ENCODE measurements at regions not wholly inside any gene's neighbourhood (a gene's known extent, or its start where the extent isn't known, plus 50 kb on each side); places are given as distances from the start of the nearest gene placed in this dataset.

DNA sequence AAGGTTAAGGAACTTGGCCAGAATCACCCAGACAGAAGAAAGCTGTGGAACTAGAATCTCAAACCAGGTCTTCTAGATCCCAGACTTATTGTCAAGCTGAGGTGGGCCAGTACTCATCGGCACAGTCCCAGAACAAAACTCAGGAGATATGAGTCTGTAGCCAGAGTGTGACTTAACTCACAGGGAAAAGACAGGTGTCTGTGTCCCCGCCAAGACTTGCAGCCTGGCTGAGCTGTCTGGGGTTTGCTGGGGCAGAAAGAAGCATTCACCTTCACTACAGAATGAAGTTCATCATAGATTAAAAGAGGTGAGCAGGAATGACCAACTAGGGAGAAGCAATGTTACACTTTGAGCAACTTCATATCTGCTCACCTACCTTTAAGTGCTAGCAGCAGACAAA, 257.2 kb downstream of the FOXO1 start:
- POLR2A ChIA-PET (ENCODE audit: low non-redundant PET) = no interaction called here
- CTCF ChIA-PET = interaction anchor here (0.5 to 0.6 kb wide), 2 partner anchors 58 to 1207 kb away, joined by 3 read pairs; no protein-coding TSS in a partner anchor
- DNase-seq (ENCODE audit: low spot score) = no peak

DNA sequence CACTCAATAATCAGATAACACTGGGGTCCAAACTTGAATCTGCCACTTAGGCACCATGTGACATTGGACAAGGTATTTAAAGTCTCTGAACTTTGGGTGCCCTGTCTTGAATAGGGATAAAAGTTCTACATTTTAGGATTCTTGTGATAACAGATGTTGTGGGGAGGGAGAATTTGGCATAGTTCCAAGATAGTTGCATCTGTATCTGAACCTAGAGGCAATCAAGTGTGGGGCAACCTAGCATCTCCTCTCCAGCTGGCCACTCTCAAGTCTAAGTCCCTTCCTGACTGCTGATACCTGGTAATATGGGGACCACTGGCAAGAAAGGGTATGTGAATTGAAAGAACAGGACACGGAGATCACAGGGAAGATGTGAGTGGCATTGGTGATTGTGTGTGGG, 256.1 kb downstream of the FOXO1 start:
- TF ChIP-seq, protein P1, sequence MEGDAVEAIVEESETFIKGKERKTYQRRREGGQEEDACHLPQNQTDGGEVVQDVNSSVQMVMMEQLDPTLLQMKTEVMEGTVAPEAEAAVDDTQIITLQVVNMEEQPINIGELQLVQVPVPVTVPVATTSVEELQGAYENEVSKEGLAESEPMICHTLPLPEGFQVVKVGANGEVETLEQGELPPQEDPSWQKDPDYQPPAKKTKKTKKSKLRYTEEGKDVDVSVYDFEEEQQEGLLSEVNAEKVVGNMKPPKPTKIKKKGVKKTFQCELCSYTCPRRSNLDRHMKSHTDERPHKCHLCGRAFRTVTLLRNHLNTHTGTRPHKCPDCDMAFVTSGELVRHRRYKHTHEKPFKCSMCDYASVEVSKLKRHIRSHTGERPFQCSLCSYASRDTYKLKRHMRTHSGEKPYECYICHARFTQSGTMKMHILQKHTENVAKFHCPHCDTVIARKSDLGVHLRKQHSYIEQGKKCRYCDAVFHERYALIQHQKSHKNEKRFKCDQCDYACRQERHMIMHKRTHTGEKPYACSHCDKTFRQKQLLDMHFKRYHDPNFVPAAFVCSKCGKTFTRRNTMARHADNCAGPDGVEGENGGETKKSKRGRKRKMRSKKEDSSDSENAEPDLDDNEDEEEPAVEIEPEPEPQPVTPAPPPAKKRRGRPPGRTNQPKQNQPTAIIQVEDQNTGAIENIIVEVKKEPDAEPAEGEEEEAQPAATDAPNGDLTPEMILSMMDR (conservative IDR thresholded peaks at IDR 0.05; ENCODE audit: low read depth) = no peak
- H3K27ac ChIP-seq = no peak overlapping the region
- POLR2A ChIA-PET (ENCODE audit: low non-redundant PET) = no interaction called here
- CTCF ChIA-PET = interaction anchor here (0.5 to 0.6 kb wide), 2 partner anchors 34 to 216 kb away, joined by 3 to 7 read pairs; no protein-coding TSS in a partner anchor
- DNase-seq (ENCODE audit: low spot score) = no peak

More for the DNA sequence above, 257.2 kb downstream of the FOXO1 start:
- H3K27ac ChIP-seq = no peak overlapping the region
- TF ChIP-seq, protein P1 (conservative IDR thresholded peaks at IDR 0.05; ENCODE audit: low read depth) = no peak

DNA sequence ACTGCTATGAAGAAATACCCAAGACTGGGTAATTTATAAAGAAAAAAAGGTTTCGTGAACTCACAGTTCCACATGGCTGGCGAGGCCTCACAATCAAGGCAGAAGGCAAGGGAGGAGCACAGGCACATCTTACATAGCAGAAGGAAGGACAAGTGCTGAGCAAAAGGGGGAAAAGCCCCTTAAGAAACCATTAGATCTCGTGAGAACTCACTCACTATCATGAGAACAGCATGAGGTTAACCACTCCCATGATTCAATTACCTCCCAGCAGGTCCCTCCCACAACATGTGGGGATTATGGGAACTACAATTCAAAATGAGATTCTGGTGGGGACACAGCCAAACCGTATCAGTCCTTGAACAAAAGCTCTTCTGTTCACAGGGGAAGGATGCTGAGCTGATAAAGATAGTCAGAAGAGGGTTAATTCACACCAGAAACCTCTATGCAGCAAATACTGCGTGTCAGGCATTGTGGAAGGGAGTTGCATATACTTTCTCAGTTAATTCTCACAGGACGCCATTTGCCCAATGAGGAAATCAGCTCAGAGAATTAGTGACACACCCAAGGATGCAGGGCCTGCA, 246.2 kb downstream of the FOXO1 start:
- ChIA-PET POLR2A (ENCODE audit: low non-redundant PET) (no interaction called here), CTCF (interaction anchor here (1.0 kb wide), 1 partner anchor 32 kb away, joined by 4 read pairs; no protein-coding TSS in a partner anchor)
- no peak for DNase-seq (ENCODE audit: low spot score)
- no peak overlapping the region for H3K27ac ChIP-seq
- TF ChIP-seq, protein P1 (conservative IDR thresholded peaks at IDR 0.05; ENCODE audit: low read depth) = no peak

DNA sequence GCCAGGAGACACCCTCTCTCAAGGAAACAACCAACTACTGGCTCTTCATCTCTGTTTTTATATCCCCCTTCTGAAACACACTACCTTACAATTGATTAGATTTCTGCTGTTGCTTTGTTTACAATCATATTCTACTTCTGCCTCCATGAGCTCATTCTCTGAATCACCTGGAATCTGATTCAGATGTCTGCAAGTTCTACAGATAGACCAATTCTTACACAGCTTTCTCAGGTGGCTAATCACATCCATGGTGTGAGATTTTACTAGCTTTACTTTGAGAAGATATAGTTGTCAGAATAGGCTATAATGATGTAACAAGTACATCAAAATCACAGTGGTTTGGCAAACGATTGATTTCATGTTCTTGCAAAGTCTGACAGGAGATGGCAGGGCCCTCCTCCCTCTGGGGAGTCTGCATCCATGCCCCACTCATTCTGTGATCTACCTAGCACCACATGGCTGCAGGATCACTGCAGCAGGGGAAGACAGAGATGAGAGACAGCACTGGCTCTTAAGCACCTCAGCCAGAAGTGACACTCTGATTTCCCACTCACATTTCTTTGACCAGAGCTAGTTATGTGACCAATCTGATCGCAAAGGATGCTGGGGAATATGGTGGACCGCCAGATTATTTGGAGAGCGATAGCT, 243.7 kb downstream of the FOXO1 start:
- POLR2A ChIA-PET (ENCODE audit: low non-redundant PET) = no interaction called here
- no peak overlapping the region for H3K27ac ChIP-seq
- TF ChIP-seq, protein P1 (conservative IDR thresholded peaks at IDR 0.05; ENCODE audit: low read depth) = no peak
- CTCF ChIA-PET = interaction anchor here (1.2 kb wide), 1 partner anchor 15 kb away, joined by 5 read pairs; no protein-coding TSS in a partner anchor
- no peak for DNase-seq (ENCODE audit: low spot score)

DNA sequence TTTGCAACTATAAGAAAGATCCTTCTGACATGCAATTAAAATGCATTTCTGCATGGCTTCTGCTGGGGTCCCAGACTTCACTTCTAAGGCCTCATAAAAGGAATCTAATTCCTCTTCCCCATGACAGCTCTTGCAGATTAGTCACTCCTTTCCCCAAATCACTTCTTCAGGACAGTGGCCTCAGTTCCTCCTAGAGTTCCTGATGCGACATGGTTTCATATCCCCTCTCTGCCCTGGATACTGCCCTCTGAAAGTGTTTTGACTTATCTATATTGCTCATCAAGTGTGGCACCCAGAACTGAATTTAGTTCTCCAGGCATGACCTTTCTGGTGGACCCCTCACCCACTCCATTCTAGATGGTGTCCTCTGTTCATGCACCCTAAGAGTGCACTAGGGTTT, 238.1 kb downstream of the FOXO1 start:
- DNase-seq (ENCODE audit: low spot score) = no peak
- H3K27ac ChIP-seq = no peak overlapping the region
- TF ChIP-seq, protein P1 (conservative IDR thresholded peaks at IDR 0.05; ENCODE audit: low read depth) = no peak
- ChIA-PET POLR2A (ENCODE audit: low non-redundant PET) (no interaction called here), CTCF (no interaction called here)

DNA sequence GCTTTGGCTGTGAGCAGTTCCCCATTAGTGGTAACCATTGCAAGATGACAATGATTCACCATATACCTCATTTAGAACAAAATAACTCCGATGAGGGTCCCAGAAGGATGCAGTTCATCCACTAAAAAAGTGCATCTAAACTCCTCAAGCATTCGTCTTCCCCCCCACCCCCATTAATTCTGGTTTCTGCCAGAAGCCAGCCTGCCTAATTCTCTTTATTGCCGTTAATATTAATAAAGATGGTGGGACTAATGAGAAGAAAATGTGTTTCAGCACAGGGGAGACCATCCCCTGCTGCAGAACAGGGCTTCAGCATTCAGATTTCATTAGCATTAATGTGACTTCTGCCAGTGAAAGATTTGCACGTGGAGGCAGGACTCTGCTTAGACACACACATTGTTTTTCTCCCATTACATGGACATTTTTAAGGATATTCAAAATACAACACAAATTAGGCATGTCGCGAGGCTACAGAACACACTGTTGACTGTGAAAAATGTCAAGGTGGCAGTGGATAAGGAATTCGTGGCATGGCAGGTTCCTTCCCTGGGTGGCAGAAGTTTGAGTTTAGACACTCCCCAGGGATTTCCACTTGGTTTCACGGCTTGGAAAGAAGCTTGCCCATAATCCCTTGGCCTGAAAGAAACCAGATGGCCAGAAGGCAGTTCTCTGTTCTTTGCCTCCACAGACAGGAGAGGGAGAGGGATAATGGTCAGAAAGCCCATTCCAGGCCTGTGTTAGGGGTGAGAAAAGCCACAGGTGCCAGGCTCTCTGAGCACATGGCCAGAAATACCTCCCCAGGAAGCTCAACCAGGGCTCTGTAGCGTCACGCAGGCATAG, 236.5 kb downstream of the FOXO1 start:
- POLR2A ChIA-PET (ENCODE audit: low non-redundant PET) = no interaction called here
- TF ChIP-seq, protein P1 (conservative IDR thresholded peaks at IDR 0.05; ENCODE audit: low read depth) = no peak
- no peak for DNase-seq (ENCODE audit: low spot score)
- CTCF ChIA-PET = interaction anchor here (0.7 kb wide), 1 partner anchor 261 kb away, joined by 3 read pairs; no protein-coding TSS in a partner anchor
- no peak overlapping the region for H3K27ac ChIP-seq

Data from RWPE1 (cell line).